Mucosa of stomach (tissue), 1 donor: ENCODE measurements at regions not wholly inside any gene's neighbourhood (a gene's known extent, or its start where the extent isn't known, plus 50 kb on each side); places are given as distances from the start of the nearest gene placed in this dataset.

Source experiments
- H3K27me3 ChIP-seq: one replicate; pipeline ENCODE4 v1.7.0; 2013; ENCODE audit warnings: mild to moderate bottlenecking, low read length; ENCODE audit not compliant: control insufficient read depth, insufficient read depth
- H3K36me3 ChIP-seq: one replicate; pipeline ENCODE4 v1.7.0; 2013; ENCODE audit warnings: low read length; ENCODE audit not compliant: control insufficient read depth, insufficient read depth
- H3K4me1 ChIP-seq: one replicate; pipeline ENCODE4 v1.7.0; 2013; ENCODE audit warnings: mild to moderate bottlenecking, low read length; ENCODE audit not compliant: control insufficient read depth, insufficient read depth
- H3K4me3 ChIP-seq: one replicate; pipeline ENCODE4 v1.7.0; 2013; ENCODE audit warnings: low read length
- H3K9ac ChIP-seq: one replicate; pipeline ENCODE4 v1.7.0; 2013; ENCODE audit warnings: mild to moderate bottlenecking, low read length, moderate library complexity
- H3K9me3 ChIP-seq: one replicate; pipeline ENCODE4 v1.7.0; 2013; ENCODE audit warnings: mild to moderate bottlenecking, low read length, moderate library complexity; ENCODE audit not compliant: control insufficient read depth
- donor health status: Pancreatic carcinoma.

- Histone ChIP-seq H3K9ac (no peak overlapping the region), H3K4me3 (no peak overlapping the region), H3K4me1 (no peaks in the 10 kb centered on the region), H3K9me3 (no peaks in the 10 kb centered on the region), H3K27me3 (no peaks in the 10 kb centered on the region), H3K36me3 (no peaks in the 10 kb centered on the region)
Measured at GRCh38 chr6:140844167-140844566, 1288.6 kb upstream of the GJE1 start.

- no peaks in the 10 kb centered on the region for H3K36me3 ChIP-seq
Measured at GRCh38 chr6:140833408-140833807, 1299.3 kb upstream of the GJE1 start.

GRCh38 chr6:140830666-140831065 is 1302.1 kb upstream of the GJE1 start:
- H3K27me3 ChIP-seq: no peaks in the 10 kb centered on the region
- H3K36me3 ChIP-seq: no peaks in the 10 kb centered on the region
- no peak overlapping the region for H3K4me3 ChIP-seq
- H3K4me1 ChIP-seq: no peaks in the 10 kb centered on the region
- H3K9me3 ChIP-seq: no peaks in the 10 kb centered on the region
- H3K9ac ChIP-seq: no peak overlapping the region

More at GRCh38 chr6:140833408-140833807, 1299.3 kb upstream of the GJE1 start:
- no peaks in the 10 kb centered on the region for H3K27me3 ChIP-seq
- H3K4me3 ChIP-seq: no peak overlapping the region
- H3K4me1 ChIP-seq: no peaks in the 10 kb centered on the region
- H3K9me3 ChIP-seq: no peaks in the 10 kb centered on the region
- H3K9ac ChIP-seq: no peak overlapping the region

- no peaks in the 10 kb centered on the region for H3K9me3 ChIP-seq
Measured at GRCh38 chr6:140828856-140829255, 1303.9 kb upstream of the GJE1 start.

GRCh38 chr6:140827593-140827992 is 1305.1 kb upstream of the GJE1 start:
- Histone ChIP-seq H3K27me3 (no peaks in the 10 kb centered on the region), H3K4me3 (no peak overlapping the region), H3K36me3 (no peaks in the 10 kb centered on the region), H3K4me1 (no peaks in the 10 kb centered on the region), H3K9ac (no peak overlapping the region), H3K9me3 (no peaks in the 10 kb centered on the region)

More at GRCh38 chr6:140828856-140829255, 1303.9 kb upstream of the GJE1 start:
- Histone ChIP-seq H3K9ac (no peak overlapping the region), H3K4me3 (no peak overlapping the region), H3K4me1 (no peaks in the 10 kb centered on the region), H3K27me3 (no peaks in the 10 kb centered on the region), H3K36me3 (no peaks in the 10 kb centered on the region)

GRCh38 chr6:140825731-140826130 is 1307.0 kb upstream of the GJE1 start:
- Histone ChIP-seq H3K27me3 (no peaks in the 10 kb centered on the region), H3K4me3 (no peak overlapping the region), H3K36me3 (no peaks in the 10 kb centered on the region), H3K4me1 (no peaks in the 10 kb centered on the region), H3K9me3 (no peaks in the 10 kb centered on the region), H3K9ac (no peak overlapping the region)

GRCh38 chr6:140824595-140824994 is 1308.1 kb upstream of the GJE1 start:
- H3K4me1 ChIP-seq: no peaks in the 10 kb centered on the region
- H3K9ac ChIP-seq: no peak overlapping the region
- no peaks in the 10 kb centered on the region for H3K9me3 ChIP-seq
- H3K36me3 ChIP-seq: no peaks in the 10 kb centered on the region
- H3K27me3 ChIP-seq: no peaks in the 10 kb centered on the region
- H3K4me3 ChIP-seq: no peak overlapping the region

- no peak overlapping the region for H3K9ac ChIP-seq
- no peaks in the 10 kb centered on the region for H3K27me3 ChIP-seq
- H3K36me3 ChIP-seq: no peaks in the 10 kb centered on the region
- H3K9me3 ChIP-seq: no peaks in the 10 kb centered on the region
- H3K4me3 ChIP-seq: no peak overlapping the region
- no peaks in the 10 kb centered on the region for H3K4me1 ChIP-seq
Measured at GRCh38 chr6:140821196-140821595, 1311.5 kb upstream of the GJE1 start.

GRCh38 chr6:140817176-140817575 is 1315.5 kb upstream of the GJE1 start:
- Histone ChIP-seq H3K9me3 (no peaks in the 10 kb centered on the region), H3K9ac (no peak overlapping the region), H3K27me3 (no peaks in the 10 kb centered on the region), H3K4me3 (no peak overlapping the region), H3K36me3 (no peaks in the 10 kb centered on the region), H3K4me1 (no peaks in the 10 kb centered on the region)

GRCh38 chr6:140816681-140817080 is 1316.0 kb upstream of the GJE1 start:
- H3K9me3 ChIP-seq: no peaks in the 10 kb centered on the region
- no peaks in the 10 kb centered on the region for H3K4me1 ChIP-seq
- H3K9ac ChIP-seq: no peak overlapping the region
- H3K27me3 ChIP-seq: no peaks in the 10 kb centered on the region
- H3K4me3 ChIP-seq: no peak overlapping the region
- no peaks in the 10 kb centered on the region for H3K36me3 ChIP-seq

GRCh38 chr6:140812636-140813035 is 1320.1 kb upstream of the GJE1 start:
- H3K4me3 ChIP-seq: no peak overlapping the region
- no peaks in the 10 kb centered on the region for H3K27me3 ChIP-seq
- H3K9ac ChIP-seq: no peak overlapping the region
- no peaks in the 10 kb centered on the region for H3K4me1 ChIP-seq
- no peaks in the 10 kb centered on the region for H3K9me3 ChIP-seq
- no peaks in the 10 kb centered on the region for H3K36me3 ChIP-seq

GRCh38 chr6:140811642-140812041 is 1321.1 kb upstream of the GJE1 start:
- Histone ChIP-seq H3K4me1 (no peaks in the 10 kb centered on the region), H3K9ac (no peak overlapping the region), H3K9me3 (no peaks in the 10 kb centered on the region), H3K4me3 (no peak overlapping the region), H3K27me3 (no peaks in the 10 kb centered on the region), H3K36me3 (no peaks in the 10 kb centered on the region)

- H3K36me3 ChIP-seq: no peaks in the 10 kb centered on the region
- no peaks in the 10 kb centered on the region for H3K4me1 ChIP-seq
- no peaks in the 10 kb centered on the region for H3K9me3 ChIP-seq
- H3K4me3 ChIP-seq: no peak overlapping the region
- no peak overlapping the region for H3K9ac ChIP-seq
- H3K27me3 ChIP-seq: no peaks in the 10 kb centered on the region
Measured at GRCh38 chr6:140809694-140810101, 1323.0 kb upstream of the GJE1 start.
